Fibroblast of skin of left biceps (primary cell): ENCODE measurements at regions not wholly inside any gene's neighbourhood (a gene's known extent, or its start where the extent isn't known, plus 50 kb on each side); places are given as distances from the start of the nearest gene placed in this dataset.
"Not testable (repeated sequence)": the region's sequence is repeated elsewhere in the genome, so short reads cannot be mapped to it uniquely, and the experiment has no call there.

Experiments used
- DNase-seq, 2 experiments: peaks; one replicate each; pipeline ENCODE4 v3.0.0-alpha.2; 2013; ENCODE audit warnings: low read depth in 2 of 2

GRCh38 chr13:83825676-83826075, 56.6 kb downstream of the SLITRK1 start:
- DNase-seq, result no peak

- no peak for DNase-seq
These were observed 57.7 kb downstream of the SLITRK1 start for GRCh38 chr13:83824560-83824959.

DNA sequence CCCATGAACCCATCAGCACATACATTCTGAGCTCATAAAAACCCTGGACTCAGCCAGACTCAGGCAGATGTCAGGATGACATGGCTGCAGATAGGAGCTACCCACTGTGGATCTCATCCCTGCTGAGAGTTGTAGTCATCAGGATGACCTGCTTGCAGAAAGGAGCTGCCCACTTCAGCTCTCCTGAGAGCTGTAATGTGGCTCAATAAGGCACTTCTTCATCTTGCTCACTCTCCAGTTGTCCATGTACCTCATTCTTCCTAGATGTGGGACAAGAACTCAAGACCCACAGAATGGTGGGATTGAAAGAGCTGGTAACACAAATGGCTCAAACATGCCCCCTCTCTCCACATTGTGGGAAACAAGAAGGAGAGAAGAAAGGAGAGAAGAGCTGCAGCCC, 58.2 kb downstream of the SLITRK1 start:
- DNase-seq, result no peak

GRCh38 chr13:83819611-83820010, 62.7 kb downstream of the SLITRK1 start:
- DNase-seq, result no peak

GRCh38 chr13:83819156-83819555, 63.1 kb downstream of the SLITRK1 start:
- no peak for DNase-seq

- no peak for DNase-seq
These were observed 66.2 kb downstream of the SLITRK1 start for GRCh38 chr13:83816081-83816480.

GRCh38 chr13:83815598-83815997, 66.7 kb downstream of the SLITRK1 start:
- DNase-seq, result no peak

GRCh38 chr13:83810136-83810535, 72.1 kb downstream of the SLITRK1 start:
- no peak for DNase-seq

GRCh38 chr13:83804356-83804962, 77.8 kb downstream of the SLITRK1 start:
- DNase-seq, result no peak

- peak in 1 of 2 experiments; percentile 3 for DNase-seq
These were observed 83.5 kb downstream of the SLITRK1 start for GRCh38 chr13:83798731-83799130.

DNA sequence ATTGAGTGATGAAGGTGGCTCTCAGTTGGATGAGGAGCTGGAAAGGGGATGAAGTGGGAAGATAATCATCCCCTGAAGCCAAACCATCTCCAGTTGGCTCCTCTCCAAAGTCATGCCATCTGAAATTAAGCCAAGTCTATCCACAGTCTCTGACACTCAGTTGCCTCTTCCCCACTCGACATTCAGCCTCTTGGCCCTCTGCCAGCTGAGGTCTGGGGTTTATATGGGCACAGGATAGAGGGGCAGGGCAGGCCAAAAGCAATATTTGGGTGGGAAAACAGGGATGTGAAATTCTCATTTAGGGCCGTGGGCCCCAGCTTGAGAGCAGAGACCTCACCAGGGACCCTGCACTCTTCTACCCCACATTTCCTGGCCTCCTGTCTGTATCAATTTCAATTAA, 85.9 kb downstream of the SLITRK1 start:
- no peak for DNase-seq

- DNase-seq, result no peak
These were observed 87.7 kb downstream of the SLITRK1 start for GRCh38 chr13:83794583-83794982.

DNA sequence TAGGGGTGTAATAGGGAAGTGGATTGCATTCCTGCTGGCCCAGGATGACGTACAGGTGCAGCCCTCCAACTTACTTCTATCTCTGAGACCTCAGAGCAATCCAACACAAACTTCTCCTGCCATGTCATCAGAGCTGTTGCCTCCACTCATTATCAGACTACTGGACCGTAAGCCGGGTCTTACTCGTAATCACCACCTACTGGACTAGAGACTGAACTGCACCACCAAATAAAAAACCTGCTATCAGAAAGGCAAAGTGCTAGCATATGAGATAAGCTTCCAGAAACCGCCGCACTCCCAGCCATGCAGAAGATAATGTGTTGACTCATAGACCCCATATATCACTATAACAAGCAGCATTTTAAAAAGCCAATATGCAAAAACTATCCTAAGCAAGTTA, 102.0 kb downstream of the SLITRK1 start:
- DNase-seq, result no peak

- DNase-seq, result no peak
These were observed 108.3 kb downstream of the SLITRK1 start for GRCh38 chr13:83773961-83774360.

- no peak for DNase-seq
These were observed 116.5 kb downstream of the SLITRK1 start for GRCh38 chr13:83765796-83766195.

- no peak for DNase-seq
These were observed 120.6 kb downstream of the SLITRK1 start for GRCh38 chr13:83761631-83762030.

- DNase-seq, result not testable (repeated sequence)
These were observed 127.1 kb downstream of the SLITRK1 start for GRCh38 chr13:83755210-83755609.

DNA sequence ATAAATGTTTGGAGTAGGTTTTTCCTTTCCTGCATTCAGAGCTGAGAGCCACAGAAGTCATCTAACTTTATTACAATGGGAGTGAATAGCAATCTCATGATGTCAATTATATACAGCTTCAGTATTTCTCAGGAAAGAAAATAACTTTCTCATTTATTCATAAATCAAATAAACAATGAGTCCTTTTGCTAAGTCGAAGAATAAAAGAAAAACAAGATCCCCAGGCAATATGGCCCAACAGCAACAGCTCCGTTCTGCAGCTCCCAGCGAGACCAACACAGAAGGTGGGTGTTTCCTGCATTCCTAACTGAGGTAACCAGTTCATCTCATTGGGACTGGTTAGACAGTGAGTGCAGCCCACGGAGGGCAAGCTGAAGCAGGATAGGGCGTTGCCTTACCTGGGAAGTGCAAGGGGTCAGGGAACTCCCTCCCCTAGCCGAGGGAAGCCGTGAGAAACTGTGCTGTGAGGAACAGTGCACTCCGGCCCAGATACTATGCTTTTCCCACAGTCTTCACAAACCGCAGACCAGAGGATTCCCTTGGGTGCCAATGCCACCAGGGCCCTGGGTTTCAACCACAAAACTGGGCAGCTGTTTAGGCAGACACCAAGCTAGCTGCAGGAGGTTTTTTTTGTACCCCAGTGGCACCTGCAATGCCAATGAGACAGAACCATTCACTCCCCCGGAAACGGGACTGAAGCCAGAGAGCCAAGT, 128.2 kb downstream of the SLITRK1 start:
- DNase-seq, result no peak

DNA sequence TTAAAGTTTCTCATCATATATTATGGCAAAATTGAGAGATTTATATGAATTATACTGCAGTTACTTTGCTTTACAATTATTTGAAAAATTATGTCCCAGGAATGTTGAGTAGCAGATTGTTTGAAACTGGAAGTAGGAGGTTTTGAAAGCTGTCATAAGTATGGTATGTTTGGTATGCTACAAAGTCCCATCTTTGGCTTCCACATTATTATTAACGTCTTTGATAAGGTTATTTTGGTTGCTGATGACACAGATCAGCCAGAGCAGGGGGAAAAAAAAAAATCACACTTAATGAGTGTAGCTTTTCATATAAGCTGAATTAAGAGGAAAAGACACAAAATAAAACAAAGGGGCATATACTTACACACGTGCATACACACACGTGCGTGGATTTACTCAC, 130.1 kb downstream of the SLITRK1 start:
- peak; percentile 58 to 63 for DNase-seq

DNA sequence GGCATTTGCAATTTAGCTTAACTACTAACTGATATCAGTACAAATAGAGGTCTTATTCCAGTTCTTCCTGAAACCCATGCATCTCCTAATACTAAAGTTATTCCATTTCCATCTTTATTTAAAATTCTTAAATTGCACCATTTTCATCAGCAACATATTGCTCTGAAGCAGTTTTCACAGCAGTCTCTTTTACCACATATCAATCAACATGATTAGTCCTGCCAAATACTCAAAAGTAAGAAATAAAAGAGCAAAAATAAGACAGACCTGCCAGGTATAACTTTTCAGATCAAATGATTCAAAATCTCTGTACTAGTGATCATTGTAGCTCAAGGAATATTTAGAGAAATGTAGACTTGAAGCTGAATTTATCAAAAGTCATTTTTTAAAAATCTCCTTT, 141.7 kb downstream of the SLITRK1 start:
- DNase-seq, result no peak

DNA sequence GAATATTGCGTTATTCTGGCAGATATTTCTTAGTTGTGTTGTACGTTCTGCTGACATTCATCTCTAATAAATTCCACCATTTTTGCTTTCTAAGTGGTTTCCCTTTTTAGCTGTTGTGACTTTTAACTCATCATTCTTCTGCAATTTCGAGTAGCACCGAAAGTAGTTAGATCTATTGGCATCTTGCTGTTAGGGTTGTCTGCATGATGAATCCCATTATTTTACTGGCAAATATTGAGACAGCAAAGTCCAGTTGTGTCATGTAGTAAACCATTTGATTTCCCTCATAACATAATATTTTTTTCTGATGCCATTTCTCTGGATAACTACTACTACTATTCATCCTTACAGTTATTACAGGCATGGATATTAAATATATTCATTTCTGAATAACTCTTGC, 143.9 kb downstream of the SLITRK1 start:
- DNase-seq, result no peak

- no peak for DNase-seq
These were observed 149.0 kb downstream of the SLITRK1 start for GRCh38 chr13:83733293-83733692.

DNA sequence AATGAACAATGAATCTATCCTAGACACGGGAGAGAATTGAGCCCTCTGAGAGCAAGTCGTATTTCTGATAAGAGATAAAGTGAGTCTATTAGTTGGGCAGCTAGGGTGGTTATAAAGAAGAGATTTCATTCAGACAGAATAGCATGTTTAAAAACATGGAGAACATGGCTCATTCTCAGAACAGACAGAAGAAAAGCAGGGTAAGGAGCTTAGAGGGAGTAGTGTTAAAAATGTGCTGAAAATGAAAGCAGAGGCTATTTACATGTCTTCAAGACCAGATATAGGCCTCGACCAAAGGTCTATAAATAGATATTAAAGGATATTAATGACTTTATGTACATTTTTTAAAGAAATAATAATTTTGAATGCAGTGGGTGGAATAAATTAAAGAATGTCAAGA, 149.5 kb downstream of the SLITRK1 start:
- DNase-seq, result no peak

GRCh38 chr13:83731113-83731512, 151.2 kb downstream of the SLITRK1 start:
- DNase-seq, result no peak
